Esophagus squamous epithelium (tissue), 5 donors: ENCODE measurements at regions not wholly inside any gene's neighbourhood (a gene's known extent, or its start where the extent isn't known, plus 50 kb on each side); places are given as distances from the start of the nearest gene placed in this dataset.
"Not testable (repeated sequence)": the region's sequence is repeated elsewhere in the genome, so short reads cannot be mapped to it uniquely, and the experiment has no call there.

Experiments used
- DNase-seq: peaks from one replicate; lab custom pipeline; 2025; lab: John Stamatoyannopoulos, UW
- H3K27ac ChIP-seq, 4 donors: fragments of 200-600 bp; sonication (generic); one replicate each; pipeline ENCODE4 v1.5.1; 2016 to 2019; ENCODE audit warnings: mild to moderate bottlenecking in 1 of 4
- H3K27me3 ChIP-seq, 4 donors: fragments of 200-600 bp; sonication (generic); 1 replicate in 3 of 4; 2 replicates in 1 of 4; pipeline versions ENCODE4 v1.5.1 to v1.6.0; 2017 to 2021; ENCODE audit warnings: antibody characterized with exemption in 1 of 4
- H3K36me3 ChIP-seq, 3 donors: fragments of 200-600 bp; sonication (generic); one replicate each; pipeline ENCODE4 v1.5.1; 2016 to 2019
- H3K4me1 ChIP-seq, 3 donors: fragments of 200-600 bp; sonication (generic); one replicate each; pipeline ENCODE4 v1.5.1; 2017 to 2019
- H3K4me3 ChIP-seq, 4 donors: fragments of 200-600 bp; sonication (generic); 1 replicate in 3 of 4; 2 replicates in 1 of 4; pipeline ENCODE4 v1.5.1; 2016 to 2019; ENCODE audit warnings: mild to moderate bottlenecking in 2 of 4, moderate library complexity in 1 of 4
- H3K9me3 ChIP-seq, 3 donors: fragments of 200-600 bp; sonication (generic); one replicate each; pipeline ENCODE4 v1.5.1; 2016 to 2019
- CTCF ChIP-seq, 6 experiments: fragments of 450-650 bp in 4 of 6; fragments of 200-600 bp in 2 of 6; sonication (generic) in 2 of 6; IDR thresholded peaks; one replicate each; pipeline ENCODE4 v1.5.1; 2016 to 2019; ENCODE audit warnings: antibody characterized with exemption in 6 of 6, mild to moderate bottlenecking in 4 of 6, moderate library complexity in 4 of 6
- POLR2A ChIP-seq, 4 donors: fragments of 450-650 bp; IDR thresholded peaks; one replicate each; pipeline ENCODE4 v1.6.1; 2017; ENCODE audit warnings: antibody characterized with exemption in 4 of 4, mild to moderate bottlenecking in 4 of 4, moderate library complexity in 3 of 4
- WGBS, 2 donors: methylation state at CpG; one replicate each; pipeline ENCODE4 v1.1.5; 2018; 5-methylcytosine and 5-hydroxymethylcytosine counted together
- intact Hi-C: fragments of 100-400 bp; cut with DNase I; formaldehyde crosslinking; loops from one replicate; pipeline ENCODE4 v1.15.0; 2022
- donor health status: DM: yes; HTN: yes; CAD: no.

GRCh38 chr10:81570878-81571794 lies 303.9 kb upstream of the NRG3 start:
- H3K4me3 ChIP-seq, result no peak overlapping the region
- 95% methylated on average over 6 of the region's 21 CpGs; no CpG with 5 or more reads in 1 of the 2 donors for WGBS, 2 donors
- DNase-seq, result no peak
- H3K9me3 ChIP-seq, result peaks cover 0 to 15% (median 4%) of the 10 kb centered on the region in 3 donors
- no peaks in the 10 kb centered on the region for H3K27me3 ChIP-seq
- no peaks in the 10 kb centered on the region for H3K4me1 ChIP-seq
- no peaks in the 10 kb centered on the region for H3K36me3 ChIP-seq
- intact Hi-C loops, result no loop called here
- no peak overlapping the region for H3K27ac ChIP-seq
- TF ChIP-seq CTCF (IDR thresholded peaks at IDR 0.05) (no peak), POLR2A (IDR thresholded peaks at IDR 0.05) (no peak)

GRCh38 chr10:81575036-81575435 lies 300.0 kb upstream of the NRG3 start:
- TF ChIP-seq POLR2A (IDR thresholded peaks at IDR 0.05), result no peak
- no peak for TF ChIP-seq CTCF (IDR thresholded peaks at IDR 0.05)
- DNase-seq, result no peak
- H3K36me3 ChIP-seq, result no peaks in the 10 kb centered on the region
- H3K27me3 ChIP-seq, result no peaks in the 10 kb centered on the region
- H3K4me3 ChIP-seq, result no peak overlapping the region
- 33 to 46% methylated on average over 3 of the region's 3 CpGs for WGBS, 2 donors
- intact Hi-C loops, result no loop called here
- peaks cover 0 to 23% (median 6%) of the 10 kb centered on the region in 3 donors for H3K9me3 ChIP-seq
- no peaks in the 10 kb centered on the region for H3K4me1 ChIP-seq
- H3K27ac ChIP-seq, result no peak overlapping the region

- WGBS, 2 donors, result 89 to 92% methylated on average over 2 of the region's 2 CpGs
Observed at GRCh38 chr10:81576336-81576735, 298.7 kb upstream of the NRG3 start.

GRCh38 chr10:81594991-81595390 lies 280.0 kb upstream of the NRG3 start:
- peaks cover 0 to 10% (median 0%) of the 10 kb centered on the region in 3 donors for H3K9me3 ChIP-seq
- no peaks in the 10 kb centered on the region for H3K36me3 ChIP-seq
- no peak overlapping the region for H3K4me3 ChIP-seq
- TF ChIP-seq POLR2A (IDR thresholded peaks at IDR 0.05), result no peak
- no peak for DNase-seq
- intact Hi-C loops, result no loop called here
- no peaks in the 10 kb centered on the region for H3K27me3 ChIP-seq
- WGBS, 2 donors, result 59 to 72% methylated on average over 1 of the region's 1 CpG
- no peak overlapping the region for H3K27ac ChIP-seq
- H3K4me1 ChIP-seq, result no peaks in the 10 kb centered on the region

More at GRCh38 chr10:81576336-81576735, 298.7 kb upstream of the NRG3 start:
- intact Hi-C loops, result no loop called here
- no peak for DNase-seq
- H3K27ac ChIP-seq, result no peak overlapping the region
- H3K36me3 ChIP-seq, result no peaks in the 10 kb centered on the region
- H3K27me3 ChIP-seq, result no peaks in the 10 kb centered on the region
- TF ChIP-seq POLR2A (IDR thresholded peaks at IDR 0.05), result no peak
- no peak overlapping the region for H3K4me3 ChIP-seq
- H3K9me3 ChIP-seq, result peaks cover 0 to 16% (median 6%) of the 10 kb centered on the region in 3 donors
- no peaks in the 10 kb centered on the region for H3K4me1 ChIP-seq

- 43 to 65% methylated on average over 2 of the region's 2 CpGs for WGBS, 2 donors
- Histone ChIP-seq H3K4me3 (no peak overlapping the region), H3K27me3 (no peaks in the 10 kb centered on the region), H3K4me1 (no peaks in the 10 kb centered on the region), H3K27ac (no peak overlapping the region), H3K36me3 (no peaks in the 10 kb centered on the region), H3K9me3 (no peaks in the 10 kb centered on the region)
- intact Hi-C loops, result no loop called here
- DNase-seq, result no peak
- TF ChIP-seq POLR2A (IDR thresholded peaks at IDR 0.05), result no peak
- no peak for TF ChIP-seq CTCF (IDR thresholded peaks at IDR 0.05)
Observed at GRCh38 chr10:81600185-81600584, 274.8 kb upstream of the NRG3 start.

- 53 to 75% methylated on average over 4 of the region's 4 CpGs for WGBS, 2 donors
- Histone ChIP-seq H3K27ac (no peak overlapping the region), H3K36me3 (no peaks in the 10 kb centered on the region), H3K4me3 (no peak overlapping the region), H3K27me3 (no peaks in the 10 kb centered on the region), H3K4me1 (no peaks in the 10 kb centered on the region), H3K9me3 (no peaks in the 10 kb centered on the region)
- DNase-seq, result no peak
- TF ChIP-seq POLR2A (IDR thresholded peaks at IDR 0.05), result no peak
- TF ChIP-seq CTCF (IDR thresholded peaks at IDR 0.05), result no peak
- intact Hi-C loops, result no loop called here
Observed at GRCh38 chr10:81603106-81603620, 271.8 kb upstream of the NRG3 start.

- 100% methylated on average over 1 of the region's 7 CpGs; no CpG with 5 or more reads in 1 of the 2 donors for WGBS, 2 donors
- H3K4me1 ChIP-seq, H3K27me3 ChIP-seq, H3K27ac ChIP-seq, intact Hi-C loops, H3K36me3 ChIP-seq, H3K9me3 ChIP-seq, H3K4me3 ChIP-seq, DNase-seq: not testable (repeated sequence)
Observed at GRCh38 chr10:81644485-81644884, 230.5 kb upstream of the NRG3 start.
